ENCODE measurements at regions not wholly inside any gene's neighbourhood (a gene's known extent, or its start where the extent isn't known, plus 50 kb on each side); places are given as distances from the start of the nearest gene placed in this dataset.

DNA sequence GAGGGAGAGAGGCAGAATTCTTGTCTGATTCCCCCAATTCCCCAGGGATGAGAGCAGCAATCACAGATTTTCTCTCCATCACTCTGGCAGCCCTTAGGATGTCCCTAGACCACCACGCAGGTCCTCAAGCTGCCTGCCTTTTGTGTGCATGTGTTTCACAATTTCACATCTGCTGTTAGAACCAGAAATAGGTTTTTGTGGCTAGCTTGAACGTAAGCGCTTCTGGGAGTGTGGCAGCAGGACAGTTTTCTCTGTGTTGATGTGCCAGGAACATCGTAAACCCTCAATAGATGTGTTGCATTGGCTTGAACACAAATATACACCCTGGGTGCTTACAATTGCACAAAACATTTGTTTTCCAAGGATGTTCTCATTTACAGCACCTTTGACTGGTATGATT, 78.8 kb upstream of the TMTC4 start:
- no peak for DNase-seq (ENCODE audit: low read depth)
- no peak overlapping the region for H3K4me3 ChIP-seq (ENCODE audit: control insufficient read depth, low read depth, low read length)
- TF ChIP-seq, protein P1, sequence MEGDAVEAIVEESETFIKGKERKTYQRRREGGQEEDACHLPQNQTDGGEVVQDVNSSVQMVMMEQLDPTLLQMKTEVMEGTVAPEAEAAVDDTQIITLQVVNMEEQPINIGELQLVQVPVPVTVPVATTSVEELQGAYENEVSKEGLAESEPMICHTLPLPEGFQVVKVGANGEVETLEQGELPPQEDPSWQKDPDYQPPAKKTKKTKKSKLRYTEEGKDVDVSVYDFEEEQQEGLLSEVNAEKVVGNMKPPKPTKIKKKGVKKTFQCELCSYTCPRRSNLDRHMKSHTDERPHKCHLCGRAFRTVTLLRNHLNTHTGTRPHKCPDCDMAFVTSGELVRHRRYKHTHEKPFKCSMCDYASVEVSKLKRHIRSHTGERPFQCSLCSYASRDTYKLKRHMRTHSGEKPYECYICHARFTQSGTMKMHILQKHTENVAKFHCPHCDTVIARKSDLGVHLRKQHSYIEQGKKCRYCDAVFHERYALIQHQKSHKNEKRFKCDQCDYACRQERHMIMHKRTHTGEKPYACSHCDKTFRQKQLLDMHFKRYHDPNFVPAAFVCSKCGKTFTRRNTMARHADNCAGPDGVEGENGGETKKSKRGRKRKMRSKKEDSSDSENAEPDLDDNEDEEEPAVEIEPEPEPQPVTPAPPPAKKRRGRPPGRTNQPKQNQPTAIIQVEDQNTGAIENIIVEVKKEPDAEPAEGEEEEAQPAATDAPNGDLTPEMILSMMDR (conservative IDR thresholded peaks at IDR 0.05; ENCODE audit: control insufficient read depth, insufficient read depth, low read depth, low read length), result no peak

GRCh38 chr13:100751826-100752225, 77.2 kb upstream of the TMTC4 start:
- no peak overlapping the region for H3K4me3 ChIP-seq (ENCODE audit: control insufficient read depth, low read depth, low read length)
- DNase-seq (ENCODE audit: low read depth), result no peak
- TF ChIP-seq, protein P1 (conservative IDR thresholded peaks at IDR 0.05; ENCODE audit: control insufficient read depth, insufficient read depth, low read depth, low read length), result no peak

- no peak overlapping the region for H3K4me3 ChIP-seq (ENCODE audit: control insufficient read depth, low read depth, low read length)
- TF ChIP-seq, protein P1 (conservative IDR thresholded peaks at IDR 0.05; ENCODE audit: control insufficient read depth, insufficient read depth, low read depth, low read length), result no peak
- DNase-seq (ENCODE audit: low read depth), result no peak
These were observed 72.5 kb upstream of the TMTC4 start for GRCh38 chr13:100746953-100747683.

- TF ChIP-seq, protein P1 (conservative IDR thresholded peaks at IDR 0.05; ENCODE audit: control insufficient read depth, insufficient read depth, low read depth, low read length), result no peak
- no peak for DNase-seq (ENCODE audit: low read depth)
- no peak overlapping the region for H3K4me3 ChIP-seq (ENCODE audit: control insufficient read depth, low read depth, low read length)
These were observed 63.7 kb upstream of the TMTC4 start for GRCh38 chr13:100738176-100738855.

DNA sequence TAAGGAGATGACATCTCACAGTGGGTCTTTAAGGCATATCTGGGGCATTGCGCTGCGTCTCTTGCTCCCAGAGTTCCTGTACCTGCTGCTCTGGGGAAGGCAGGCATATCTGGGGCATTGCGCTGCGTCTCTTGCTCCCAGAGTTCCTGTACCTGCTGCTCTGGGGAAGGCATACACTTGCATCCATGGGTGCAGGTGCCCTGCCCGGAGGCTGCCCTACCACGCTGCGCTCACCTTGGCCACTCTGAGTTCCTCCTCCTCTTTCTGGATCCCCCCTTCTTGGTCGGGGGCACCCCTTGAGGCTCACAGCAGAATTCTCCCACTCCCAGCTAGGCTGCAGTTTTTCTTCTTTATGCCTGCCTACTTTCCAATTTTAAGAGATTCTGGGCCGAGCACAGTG, 60.9 kb upstream of the TMTC4 start:
- no peak overlapping the region for H3K4me3 ChIP-seq (ENCODE audit: control insufficient read depth, low read depth, low read length)
- TF ChIP-seq, protein P1 (conservative IDR thresholded peaks at IDR 0.05; ENCODE audit: control insufficient read depth, insufficient read depth, low read depth, low read length), result no peak
- no peak for DNase-seq (ENCODE audit: low read depth)

- no peak for DNase-seq (ENCODE audit: low read depth)
- TF ChIP-seq, protein P1 (conservative IDR thresholded peaks at IDR 0.05; ENCODE audit: control insufficient read depth, insufficient read depth, low read depth, low read length), result no peak
- no peak overlapping the region for H3K4me3 ChIP-seq (ENCODE audit: control insufficient read depth, low read depth, low read length)
These were observed 59.7 kb upstream of the TMTC4 start for GRCh38 chr13:100734194-100734720.

All from fibroblast of mammary gland (primary cell).